ENCODE measurements at regions not wholly inside any gene's neighbourhood (a gene's known extent, or its start where the extent isn't known, plus 50 kb on each side); places are given as distances from the start of the nearest gene placed in this dataset.

GRCh38 chr19:29404951-29405727, 120.7 kb upstream of the VSTM2B start:
- no peak for DNase-seq
- Histone ChIP-seq H3K4me3 (ENCODE audit: control insufficient read depth in 1 of 7, extremely low read depth in 1 of 7, insufficient read depth in 4 of 7, low read depth in 2 of 7, low read length in 6 of 7) (no peak overlapping the region), H3K36me3 (ENCODE audit: control insufficient read depth in 4 of 4, insufficient read depth in 4 of 4, low read length in 3 of 4) (no peaks in the 10 kb centered on the region), H3K27ac (ENCODE audit: insufficient read depth in 1 of 2, low read depth in 1 of 2, low read length in 2 of 2, poor library complexity in 1 of 2, severe bottlenecking in 2 of 2) (no peak overlapping the region), H3K27me3 (replicated peaks in 2 of 5; ENCODE audit: control insufficient read depth in 4 of 5, insufficient read depth in 5 of 5, low read length in 4 of 5) (peaks cover 0 to 34% (median 2%) of the 10 kb centered on the region in 5 experiments), H3K4me1 (ENCODE audit: control extremely low read depth in 1 of 4, control insufficient read depth in 4 of 4, insufficient read depth in 4 of 4, low read length in 3 of 4) (no peaks in the 10 kb centered on the region), H3K9me3 (ENCODE audit: control extremely low read depth in 1 of 5, control insufficient read depth in 4 of 5, insufficient read depth in 2 of 5, low read depth in 1 of 5, low read length in 4 of 5) (no peaks in the 10 kb centered on the region)
- ChIA-PET POLR2A (no interaction called here), CTCF (no interaction called here)
- WGBS (ENCODE audit: insufficient coverage): 25% methylated on average over 25 of the region's 33 CpGs

GRCh38 chr19:29405728-29405995, 120.1 kb upstream of the VSTM2B start:
- Histone ChIP-seq H3K4me3 (ENCODE audit: control insufficient read depth in 1 of 7, extremely low read depth in 1 of 7, insufficient read depth in 4 of 7, low read depth in 2 of 7, low read length in 6 of 7) (no peak overlapping the region), H3K4me1 (ENCODE audit: control extremely low read depth in 1 of 4, control insufficient read depth in 4 of 4, insufficient read depth in 4 of 4, low read length in 3 of 4) (no peaks in the 10 kb centered on the region), H3K9me3 (ENCODE audit: control extremely low read depth in 1 of 5, control insufficient read depth in 4 of 5, insufficient read depth in 2 of 5, low read depth in 1 of 5, low read length in 4 of 5) (no peaks in the 10 kb centered on the region), H3K36me3 (ENCODE audit: control insufficient read depth in 4 of 4, insufficient read depth in 4 of 4, low read length in 3 of 4) (no peaks in the 10 kb centered on the region), H3K27ac (ENCODE audit: insufficient read depth in 1 of 2, low read depth in 1 of 2, low read length in 2 of 2, poor library complexity in 1 of 2, severe bottlenecking in 2 of 2) (no peak overlapping the region), H3K27me3 (replicated peaks in 2 of 5; ENCODE audit: control insufficient read depth in 4 of 5, insufficient read depth in 5 of 5, low read length in 4 of 5) (peaks cover 0 to 34% (median 2%) of the 10 kb centered on the region in 5 experiments)
- DNase-seq: no peak
- POLR2A ChIA-PET: no interaction called here
- CTCF ChIA-PET: no interaction called here
- 92% methylated on average over 11 of the region's 11 CpGs for WGBS (ENCODE audit: insufficient coverage)

- no peak overlapping the region for H3K27ac ChIP-seq (ENCODE audit: insufficient read depth in 1 of 2, low read depth in 1 of 2, low read length in 2 of 2, poor library complexity in 1 of 2, severe bottlenecking in 2 of 2)
- ChIA-PET CTCF (no interaction called here), POLR2A (no interaction called here)
- no peak for DNase-seq
- 94% methylated on average over 13 of the region's 14 CpGs for WGBS (ENCODE audit: insufficient coverage)
- no peak overlapping the region for H3K4me3 ChIP-seq (ENCODE audit: control insufficient read depth in 1 of 7, extremely low read depth in 1 of 7, insufficient read depth in 4 of 7, low read depth in 2 of 7, low read length in 6 of 7)
- H3K9me3 ChIP-seq (ENCODE audit: control extremely low read depth in 1 of 5, control insufficient read depth in 4 of 5, insufficient read depth in 2 of 5, low read depth in 1 of 5, low read length in 4 of 5): no peaks in the 10 kb centered on the region
- peaks cover 0 to 30% (median 2%) of the 10 kb centered on the region in 5 experiments for H3K27me3 ChIP-seq (replicated peaks in 2 of 5; ENCODE audit: control insufficient read depth in 4 of 5, insufficient read depth in 5 of 5, low read length in 4 of 5)
- H3K4me1 ChIP-seq (ENCODE audit: control extremely low read depth in 1 of 4, control insufficient read depth in 4 of 4, insufficient read depth in 4 of 4, low read length in 3 of 4): no peaks in the 10 kb centered on the region
- H3K36me3 ChIP-seq (ENCODE audit: control insufficient read depth in 4 of 4, insufficient read depth in 4 of 4, low read length in 3 of 4): no peaks in the 10 kb centered on the region
Measured at GRCh38 chr19:29409076-29409862, 116.5 kb upstream of the VSTM2B start.

GRCh38 chr19:29410601-29411000, 115.2 kb upstream of the VSTM2B start:
- Histone ChIP-seq H3K27ac (ENCODE audit: insufficient read depth in 1 of 2, low read depth in 1 of 2, low read length in 2 of 2, poor library complexity in 1 of 2, severe bottlenecking in 2 of 2) (no peak overlapping the region), H3K4me1 (ENCODE audit: control extremely low read depth in 1 of 4, control insufficient read depth in 4 of 4, insufficient read depth in 4 of 4, low read length in 3 of 4) (no peaks in the 10 kb centered on the region), H3K4me3 (ENCODE audit: control insufficient read depth in 1 of 7, extremely low read depth in 1 of 7, insufficient read depth in 4 of 7, low read depth in 2 of 7, low read length in 6 of 7) (no peak overlapping the region), H3K36me3 (ENCODE audit: control insufficient read depth in 4 of 4, insufficient read depth in 4 of 4, low read length in 3 of 4) (no peaks in the 10 kb centered on the region), H3K27me3 (replicated peaks in 2 of 5; ENCODE audit: control insufficient read depth in 4 of 5, insufficient read depth in 5 of 5, low read length in 4 of 5) (peaks cover 0 to 19% (median 2%) of the 10 kb centered on the region in 5 experiments), H3K9me3 (ENCODE audit: control extremely low read depth in 1 of 5, control insufficient read depth in 4 of 5, insufficient read depth in 2 of 5, low read depth in 1 of 5, low read length in 4 of 5) (no peaks in the 10 kb centered on the region)
- ChIA-PET POLR2A (no interaction called here), CTCF (no interaction called here)
- 83% methylated on average over 1 of the region's 2 CpGs for WGBS (ENCODE audit: insufficient coverage)
- DNase-seq: no peak

- no peak overlapping the region for H3K4me3 ChIP-seq (ENCODE audit: control insufficient read depth in 1 of 7, extremely low read depth in 1 of 7, insufficient read depth in 4 of 7, low read depth in 2 of 7, low read length in 6 of 7)
- CTCF ChIA-PET: no interaction called here
- H3K4me1 ChIP-seq (ENCODE audit: control extremely low read depth in 1 of 4, control insufficient read depth in 4 of 4, insufficient read depth in 4 of 4, low read length in 3 of 4): no peaks in the 10 kb centered on the region
- no peaks in the 10 kb centered on the region for H3K36me3 ChIP-seq (ENCODE audit: control insufficient read depth in 4 of 4, insufficient read depth in 4 of 4, low read length in 3 of 4)
- WGBS (ENCODE audit: insufficient coverage): 89% methylated on average over 11 of the region's 17 CpGs
- DNase-seq: no peak
- peaks cover 0 to 17% (median 2%) of the 10 kb centered on the region in 5 experiments for H3K27me3 ChIP-seq (replicated peaks in 2 of 5; ENCODE audit: control insufficient read depth in 4 of 5, insufficient read depth in 5 of 5, low read length in 4 of 5)
- POLR2A ChIA-PET: no interaction called here
- H3K27ac ChIP-seq (ENCODE audit: insufficient read depth in 1 of 2, low read depth in 1 of 2, low read length in 2 of 2, poor library complexity in 1 of 2, severe bottlenecking in 2 of 2): no peak overlapping the region
- no peaks in the 10 kb centered on the region for H3K9me3 ChIP-seq (ENCODE audit: control extremely low read depth in 1 of 5, control insufficient read depth in 4 of 5, insufficient read depth in 2 of 5, low read depth in 1 of 5, low read length in 4 of 5)
Measured at GRCh38 chr19:29411113-29411581, 114.6 kb upstream of the VSTM2B start.

- Histone ChIP-seq H3K36me3 (ENCODE audit: control insufficient read depth in 4 of 4, insufficient read depth in 4 of 4, low read length in 3 of 4) (no peaks in the 10 kb centered on the region), H3K27ac (ENCODE audit: insufficient read depth in 1 of 2, low read depth in 1 of 2, low read length in 2 of 2, poor library complexity in 1 of 2, severe bottlenecking in 2 of 2) (no peak overlapping the region), H3K9me3 (ENCODE audit: control extremely low read depth in 1 of 5, control insufficient read depth in 4 of 5, insufficient read depth in 2 of 5, low read depth in 1 of 5, low read length in 4 of 5) (no peaks in the 10 kb centered on the region), H3K4me3 (ENCODE audit: control insufficient read depth in 1 of 7, extremely low read depth in 1 of 7, insufficient read depth in 4 of 7, low read depth in 2 of 7, low read length in 6 of 7) (no peak overlapping the region), H3K4me1 (ENCODE audit: control extremely low read depth in 1 of 4, control insufficient read depth in 4 of 4, insufficient read depth in 4 of 4, low read length in 3 of 4) (no peaks in the 10 kb centered on the region), H3K27me3 (replicated peaks in 2 of 5; ENCODE audit: control insufficient read depth in 4 of 5, insufficient read depth in 5 of 5, low read length in 4 of 5) (peaks cover 0 to 8% (median 0%) of the 10 kb centered on the region in 5 experiments)
- WGBS (ENCODE audit: insufficient coverage): 85% methylated on average over 3 of the region's 3 CpGs
- POLR2A ChIA-PET: no interaction called here
- CTCF ChIA-PET: no interaction called here
- no peak for DNase-seq
Measured at GRCh38 chr19:29413435-29413834, 112.4 kb upstream of the VSTM2B start.

GRCh38 chr19:29415507-29415906, 110.3 kb upstream of the VSTM2B start:
- H3K36me3 ChIP-seq (ENCODE audit: control insufficient read depth in 4 of 4, insufficient read depth in 4 of 4, low read length in 3 of 4): no peaks in the 10 kb centered on the region
- POLR2A ChIA-PET: no interaction called here
- peaks cover 0 to 8% (median 0%) of the 10 kb centered on the region in 5 experiments for H3K27me3 ChIP-seq (replicated peaks in 2 of 5; ENCODE audit: control insufficient read depth in 4 of 5, insufficient read depth in 5 of 5, low read length in 4 of 5)
- CTCF ChIA-PET: no interaction called here
- H3K4me3 ChIP-seq (ENCODE audit: control insufficient read depth in 1 of 7, extremely low read depth in 1 of 7, insufficient read depth in 4 of 7, low read depth in 2 of 7, low read length in 6 of 7): no peak overlapping the region
- WGBS (ENCODE audit: insufficient coverage): 57% methylated on average over 4 of the region's 5 CpGs
- no peak overlapping the region for H3K27ac ChIP-seq (ENCODE audit: insufficient read depth in 1 of 2, low read depth in 1 of 2, low read length in 2 of 2, poor library complexity in 1 of 2, severe bottlenecking in 2 of 2)
- H3K9me3 ChIP-seq (ENCODE audit: control extremely low read depth in 1 of 5, control insufficient read depth in 4 of 5, insufficient read depth in 2 of 5, low read depth in 1 of 5, low read length in 4 of 5): no peaks in the 10 kb centered on the region
- H3K4me1 ChIP-seq (ENCODE audit: control extremely low read depth in 1 of 4, control insufficient read depth in 4 of 4, insufficient read depth in 4 of 4, low read length in 3 of 4): no peaks in the 10 kb centered on the region
- DNase-seq: no peak

Measured in common myeloid progenitor, CD34-positive (primary cell).